SK-N-SH (cell line): ENCODE measurements at regions not wholly inside any gene's neighbourhood (a gene's known extent, or its start where the extent isn't known, plus 50 kb on each side); places are given as distances from the start of the nearest gene placed in this dataset.

Source experiments
- CTCF ChIA-PET: fragments of 300-600, 350-600 bp; formaldehyde crosslinking; extraction: SDS; loops from one replicate; lab custom pipeline; 2021; lab: Yijun Ruan, JAX
- POLR2A ChIA-PET: fragments of 350-600 bp; sonication (Branson Sonifier 250); formaldehyde crosslinking; extraction: SDS; loops from one replicate; lab custom pipeline; 2020; ENCODE audit warnings: antibody characterized with exemption, inconsistent platforms; lab: Yijun Ruan, JAX
- DNase-seq: peaks from one replicate; pipeline ENCODE4 v3.0.0; 2012
- H2AFZ ChIP-seq: fragments of 200-600 bp; sonication (generic); 2 replicates; pipeline ENCODE4 v1.8.1; 2016; ENCODE audit warnings: antibody characterized with exemption, mild to moderate bottlenecking, low read depth
- H3F3A ChIP-seq: fragments of 200-600 bp; sonication (generic); replicated peaks from 2 replicates; pipeline ENCODE3; 2016; ENCODE audit warnings: antibody characterized with exemption, mild to moderate bottlenecking; ENCODE audit not compliant: insufficient read depth
- H3K27ac ChIP-seq, 2 experiments: fragments of 200-500 bp in 1 of 2; fragments of 200-600 bp in 1 of 2; sonication (Bioruptor generic) in 1 of 2; sonication (generic), shearing (Covaris generic) in 1 of 2; 2 replicates each; pipeline versions ENCODE4 v1.5.1 to v1.6.1; 2014 to 2016; ENCODE audit warnings: low read depth in 2 of 2, inconsistent platforms in 1 of 2, low read length in 1 of 2, mild to moderate bottlenecking in 1 of 2, mixed read lengths in 1 of 2
- H3K27me3 ChIP-seq: fragments of 200-600 bp; sonication (generic), shearing (Covaris generic); 2 replicates; pipeline ENCODE4 v1.6.1; 2016; ENCODE audit warnings: mixed run types; ENCODE audit not compliant: insufficient read depth
- H3K36me3 ChIP-seq, 2 experiments: fragments of 200-500 bp in 1 of 2; fragments of 200-600 bp in 1 of 2; sonication (Bioruptor generic) in 1 of 2; sonication (generic) in 1 of 2; replicated peaks in 1 of 2; 2 replicates each; pipeline versions ENCODE3 to v1.5.1; 2014 to 2016; ENCODE audit warnings: low read length in 1 of 2, mild to moderate bottlenecking in 1 of 2; ENCODE audit not compliant: insufficient read depth in 2 of 2, control insufficient read depth in 1 of 2
- H3K4me1 ChIP-seq, 2 experiments: fragments of 200-500 bp in 1 of 2; fragments of 200-600 bp in 1 of 2; sonication (Bioruptor generic) in 1 of 2; sonication (generic), shearing (Covaris generic) in 1 of 2; 2 replicates each; pipeline versions ENCODE4 v1.5.1 to v1.6.1; 2014 to 2016; ENCODE audit warnings: low read depth in 1 of 2, low read length in 1 of 2, mixed run types in 1 of 2; ENCODE audit not compliant: insufficient read depth in 2 of 2, control insufficient read depth in 1 of 2
- H3K4me2 ChIP-seq: fragments of 200-600 bp; sonication (generic), shearing (Covaris generic); 2 replicates; pipeline ENCODE4 v1.6.1; 2017; ENCODE audit warnings: mixed run types
- H3K4me3 ChIP-seq, 2 experiments: fragments of 200-500 bp in 1 of 2; fragments of 200-600 bp in 1 of 2; sonication (Bioruptor generic) in 1 of 2; sonication (generic), shearing (Covaris generic) in 1 of 2; 2 replicates each; pipeline versions ENCODE4 v1.5.1 to v1.8.1; 2014 to 2016; ENCODE audit warnings: low read depth in 2 of 2, inconsistent platforms in 1 of 2, low read length in 1 of 2, mild to moderate bottlenecking in 1 of 2, mixed read lengths in 1 of 2, moderate library complexity in 1 of 2
- H3K79me2 ChIP-seq: fragments of 200-600 bp; sonication (generic); 2 replicates; pipeline ENCODE4 v1.8.1; 2017; ENCODE audit warnings: mild to moderate bottlenecking; ENCODE audit not compliant: insufficient read depth
- H3K9ac ChIP-seq: fragments of 200-600 bp; sonication (generic); 2 replicates; pipeline ENCODE4 v1.6.1; 2017; ENCODE audit warnings: mixed run types
- H3K9me2 ChIP-seq: fragments of 200-600 bp; sonication (generic); 2 replicates; pipeline ENCODE4 v1.6.1; 2017; ENCODE audit warnings: mixed run types
- H3K9me3 ChIP-seq: fragments of 200-600 bp; sonication (generic); 2 replicates; pipeline ENCODE4 v1.6.1; 2017; ENCODE audit warnings: mixed run types, mild to moderate bottlenecking, moderate library complexity
- H4K20me1 ChIP-seq: fragments of 200-600 bp; sonication (generic); 2 replicates; pipeline ENCODE4 v1.6.1; 2017; ENCODE audit warnings: mild to moderate bottlenecking, mixed run types; ENCODE audit not compliant: insufficient read depth
- CHD2 ChIP-seq: fragments of 150-350 bp; IDR thresholded peaks from 2 replicates; pipeline ENCODE4 v1.6.1; 2018; ENCODE audit warnings: low read length; ENCODE audit not compliant: partially characterized antibody
- ELF1 ChIP-seq: IDR thresholded peaks from 2 replicates; pipeline ENCODE4 v1.4.0; 2012
- EP300 ChIP-seq, 2 experiments: IDR thresholded peaks; 2 replicates each; pipeline versions ENCODE4 v1.4.0 to v1.6.1; 2012; ENCODE audit warnings: borderline replicate concordance in 1 of 2, low read depth in 1 of 2, low read length in 1 of 2
- EZH2phosphoT487 ChIP-seq: fragments of 200-600 bp; sonication (generic); IDR thresholded peaks from 2 replicates; pipeline ENCODE4 v1.6.1; 2017; ENCODE audit warnings: low read depth, mixed run types, mild to moderate bottlenecking, antibody characterized with exemption, moderate library complexity, borderline replicate concordance
- FOXJ3 ChIP-seq: sonication (generic); formaldehyde crosslinking; IDR thresholded peaks from 2 replicates; pipeline ENCODE4 v1.5.1; 2020; ENCODE audit warnings: mild to moderate bottlenecking, missing genetic modification reagents
- MAX ChIP-seq: IDR thresholded peaks from 2 replicates; pipeline ENCODE4 v1.4.0; 2012; ENCODE audit warnings: low read depth
- NFIC ChIP-seq: IDR thresholded peaks from 2 replicates; pipeline ENCODE4 v1.4.0; 2012; ENCODE audit warnings: borderline replicate concordance
- NRF1 ChIP-seq: IDR thresholded peaks from 2 replicates; pipeline ENCODE4 v1.6.1; 2012; ENCODE audit warnings: low read depth, mild to moderate bottlenecking, low read length
- PBX3 ChIP-seq: IDR thresholded peaks from 2 replicates; pipeline ENCODE4; 2012
- RAD21 ChIP-seq: IDR thresholded peaks from 2 replicates; pipeline ENCODE4 v1.6.1; 2012; ENCODE audit warnings: mild to moderate bottlenecking, low read length
- RFX5 ChIP-seq: IDR thresholded peaks from 2 replicates; pipeline ENCODE4 v1.6.1; 2012; ENCODE audit warnings: mild to moderate bottlenecking, improper control_type of control experiment, low read length
- RXRA ChIP-seq: IDR thresholded peaks from 2 replicates; pipeline ENCODE4 v1.4.0; 2012; ENCODE audit warnings: low read depth, mild to moderate bottlenecking, borderline replicate concordance
- SIN3A ChIP-seq: IDR thresholded peaks from 2 replicates; pipeline ENCODE4 v1.6.1; 2012; ENCODE audit warnings: low read depth, mild to moderate bottlenecking, low read length, moderate library complexity, borderline replicate concordance
- TAF1 ChIP-seq: IDR thresholded peaks from 2 replicates; pipeline ENCODE4 v1.6.1; 2012; ENCODE audit warnings: low read depth, mild to moderate bottlenecking, low read length, moderate library complexity, borderline replicate concordance
- TEAD4 ChIP-seq: IDR thresholded peaks from 2 replicates; pipeline ENCODE4 v1.4.0; 2012; ENCODE audit warnings: mild to moderate bottlenecking, borderline replicate concordance; ENCODE audit not compliant: insufficient read depth
- USF1 ChIP-seq: IDR thresholded peaks from 2 replicates; pipeline ENCODE4 v1.4.0; 2012; ENCODE audit warnings: low read depth, borderline replicate concordance
- YY1 ChIP-seq: IDR thresholded peaks from 2 replicates; pipeline ENCODE4 v1.4.0; 2012; ENCODE audit warnings: low read depth, mild to moderate bottlenecking
- WGBS: methylation state at CpG from one replicate; pipeline ENCODE4 v1.1.6; 2017; ENCODE audit warnings: low lambda C conversion rate; 5-methylcytosine and 5-hydroxymethylcytosine counted together

- POLR2A ChIA-PET = no interaction called here
- H3K4me1 ChIP-seq = no peaks in the 10 kb centered on the region
- no peaks in the 10 kb centered on the region for H3K9me3 ChIP-seq
- H3K9me2 ChIP-seq = no peaks in the 10 kb centered on the region
- H3K27ac ChIP-seq = no peak overlapping the region
- no peak overlapping the region for H3K4me2 ChIP-seq
- CTCF ChIA-PET = no interaction called here
- no peaks in the 10 kb centered on the region for H3F3A ChIP-seq
- no peaks in the 10 kb centered on the region for H3K27me3 ChIP-seq
- no peak for DNase-seq
- H2AFZ ChIP-seq = no peak overlapping the region
- H3K36me3 ChIP-seq = no peaks in the 10 kb centered on the region
- no peak overlapping the region for H3K9ac ChIP-seq
- 73% methylated on average over 5 of the region's 5 CpGs for WGBS
- TF ChIP-seq YY1 (no peak), SIN3A (no peak), FOXJ3 (CRISPR knock-in tag) (no peak), TAF1 (no peak), EP300 (IDR thresholded peaks at IDR 0.05; ENCODE audit: borderline replicate concordance in 1 of 2, low read depth in 1 of 2, low read length in 1 of 2) (no peak), EZH2phosphoT487 (no peak), CHD2 (no peak), MAX (no peak), NRF1 (no peak), RXRA (no peak), TEAD4 (no peak), PBX3 (no peak), USF1 (no peak), RAD21 (no peak), ELF1 (no peak), NFIC (no peak)
- TF ChIP-seq, all 33 proteins: peak for 0
- Histone ChIP-seq H3K79me2 (no peaks in the 10 kb centered on the region), H4K20me1 (no peaks in the 10 kb centered on the region), H3K4me3 (no peak overlapping the region)
Measured at GRCh38 chr20:8964959-8965562, 103.8 kb upstream of the PLCB4 start.

- no peaks in the 10 kb centered on the region for H3K79me2 ChIP-seq
- no peak overlapping the region for H3K4me3 ChIP-seq
- no peak overlapping the region for H2AFZ ChIP-seq
- H3K4me1 ChIP-seq = no peaks in the 10 kb centered on the region
- no peak for DNase-seq
- no peaks in the 10 kb centered on the region for H4K20me1 ChIP-seq
- H3K4me2 ChIP-seq = no peak overlapping the region
- H3K27me3 ChIP-seq = no peaks in the 10 kb centered on the region
- ChIA-PET POLR2A (no interaction called here), CTCF (no interaction called here)
- no peaks in the 10 kb centered on the region for H3F3A ChIP-seq
- H3K9ac ChIP-seq = no peak overlapping the region
- TF ChIP-seq TAF1 (no peak), RAD21 (no peak), RFX5 (no peak)
- H3K9me2 ChIP-seq = no peaks in the 10 kb centered on the region
- no peaks in the 10 kb centered on the region for H3K36me3 ChIP-seq
- no peaks in the 10 kb centered on the region for H3K9me3 ChIP-seq
- H3K27ac ChIP-seq = no peak overlapping the region
- 72% methylated on average over 2 of the region's 2 CpGs for WGBS
Measured at GRCh38 chr20:8967641-8968245, 101.1 kb upstream of the PLCB4 start.
